ENCODE measurements at regions not wholly inside any gene's neighbourhood (a gene's known extent, or its start where the extent isn't known, plus 50 kb on each side); places are given as distances from the start of the nearest gene placed in this dataset.

- DNase-seq (ENCODE audit: low spot score), result no peak
Observed at GRCh38 chr1:22221233-22221780, 78.4 kb upstream of the WNT4 start.

GRCh38 chr1:22222723-22223122 is 79.8 kb upstream of the WNT4 start:
- DNase-seq (ENCODE audit: low spot score), result no peak

DNA sequence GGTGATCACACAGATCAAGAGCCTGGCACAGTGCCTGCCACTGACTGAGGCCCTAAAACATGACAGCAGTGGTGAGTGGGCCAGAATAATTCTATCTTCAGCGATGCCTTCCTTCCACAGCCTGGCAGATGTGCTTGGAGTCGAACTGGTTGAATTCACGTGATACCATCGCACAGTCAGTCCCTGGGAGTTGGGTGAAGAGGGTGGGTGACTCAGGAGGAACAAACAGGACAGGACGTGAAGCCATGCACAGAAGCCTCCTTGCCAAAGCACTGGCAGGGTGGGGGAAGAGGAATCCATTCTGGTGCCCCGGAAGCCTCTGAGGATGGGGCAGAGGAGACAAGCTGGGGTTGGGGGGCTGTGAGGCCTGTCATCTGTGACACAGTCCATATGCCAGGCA is 80.3 kb upstream of the WNT4 start:
- no peak for DNase-seq (ENCODE audit: low spot score)

DNA sequence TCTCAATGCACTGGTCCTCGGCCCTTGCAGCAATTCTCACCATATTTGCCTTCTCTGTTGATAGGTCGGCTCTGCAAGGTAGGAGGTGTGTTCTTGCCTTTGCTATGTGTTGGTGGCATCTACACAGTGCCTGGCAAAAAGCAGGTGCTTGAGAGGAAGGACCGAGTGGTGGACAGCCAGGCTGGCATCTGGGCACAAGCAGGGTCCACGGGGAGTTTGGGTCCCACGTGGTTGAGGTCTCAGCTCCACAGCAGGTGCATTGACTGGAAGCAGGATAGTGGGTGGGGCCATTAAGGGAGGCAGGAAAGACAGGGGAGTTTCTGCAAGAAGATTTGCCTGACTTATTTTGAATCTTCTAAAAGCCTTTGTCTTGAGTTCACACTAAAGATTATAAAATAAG is 81.2 kb upstream of the WNT4 start:
- no peak for DNase-seq (ENCODE audit: low spot score)

DNA sequence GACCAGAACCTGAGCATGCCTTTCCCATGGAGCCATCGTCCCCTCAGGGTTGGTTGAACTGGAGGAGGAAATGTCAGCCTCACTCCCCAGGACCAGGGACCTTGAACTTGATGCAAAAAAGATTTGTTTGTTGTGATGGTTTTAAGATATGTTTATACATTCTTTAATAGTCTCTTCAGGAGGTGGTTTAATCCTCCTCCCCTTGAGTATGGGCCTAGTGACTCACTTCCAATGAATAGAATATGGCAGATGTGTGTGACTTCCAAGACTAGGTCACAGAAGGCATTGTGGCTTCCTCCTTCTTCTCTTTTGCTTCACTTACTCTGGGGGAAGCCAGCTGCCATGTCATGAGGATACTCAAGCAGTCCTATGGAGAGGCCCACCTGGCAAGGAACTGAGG is 81.7 kb upstream of the WNT4 start:
- DNase-seq (ENCODE audit: low spot score), result no peak

- DNase-seq (ENCODE audit: low spot score), result no peak
Observed at GRCh38 chr1:22225858-22226589, 83.1 kb upstream of the WNT4 start.

GRCh38 chr1:22228074-22228473 is 85.2 kb upstream of the WNT4 start:
- no peak for DNase-seq (ENCODE audit: low spot score)

DNA sequence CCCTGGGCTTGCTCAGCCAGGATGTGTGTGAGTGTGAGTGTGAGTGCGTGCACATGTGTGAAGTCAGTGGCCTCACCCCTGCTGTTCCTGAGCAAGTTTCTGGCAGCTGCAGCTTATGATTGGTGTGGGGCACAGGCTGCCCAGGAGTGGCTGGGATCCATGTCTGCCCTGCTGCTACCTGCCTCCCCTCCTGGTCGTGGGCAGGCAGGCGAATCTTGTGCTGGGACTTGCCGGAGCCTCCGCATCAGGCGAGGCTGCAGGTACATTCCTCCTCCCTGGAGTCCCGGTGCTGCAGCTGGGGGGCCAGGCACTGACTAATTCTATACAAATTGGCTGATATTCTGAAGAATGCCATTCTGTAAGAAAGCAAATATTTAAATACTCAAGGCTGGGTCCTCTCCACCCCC is 85.6 kb upstream of the WNT4 start:
- no peak for DNase-seq (ENCODE audit: low spot score)

DNA sequence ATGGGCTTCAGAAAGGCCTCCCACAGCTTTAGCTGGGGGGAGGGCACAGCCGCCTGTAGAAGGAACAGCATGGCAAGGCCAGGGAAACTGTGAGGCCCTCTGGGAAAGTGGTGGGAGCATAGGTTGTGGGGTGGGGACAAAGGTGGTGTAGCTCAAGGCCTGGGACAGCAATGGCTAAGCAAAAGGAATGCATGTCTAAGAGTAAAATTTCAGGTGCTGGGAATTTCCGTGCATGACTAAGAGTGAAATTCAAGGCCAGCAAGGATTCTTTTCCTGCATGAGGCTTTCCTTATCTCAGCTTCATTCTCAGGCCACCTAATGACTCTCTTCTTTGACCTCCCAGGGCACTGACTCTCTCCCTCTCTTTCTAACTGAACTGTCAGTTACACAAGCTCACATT is 86.5 kb upstream of the WNT4 start:
- DNase-seq (ENCODE audit: low spot score), result no peak

DNA sequence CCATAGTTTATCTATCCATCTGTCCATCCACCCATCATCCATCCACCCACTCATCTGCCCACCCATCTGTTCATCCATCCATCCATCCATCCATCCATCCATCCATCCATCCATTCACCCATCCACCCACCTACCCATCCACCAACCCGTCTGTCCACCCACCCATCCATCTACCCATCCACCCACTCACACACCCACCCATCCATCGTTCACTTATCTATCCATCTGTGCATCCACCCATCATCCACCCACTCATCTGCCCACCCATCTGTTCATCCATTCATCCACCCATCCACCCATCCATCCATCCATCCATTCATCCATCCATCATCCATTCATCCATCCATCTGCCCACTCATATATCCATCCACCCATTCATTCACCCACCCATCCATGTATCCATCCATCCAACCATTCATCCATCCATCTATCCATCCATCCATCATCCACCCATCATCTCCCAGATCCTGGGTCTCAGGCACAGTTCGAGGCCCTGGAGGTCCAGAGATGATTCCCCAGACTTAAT is 88.2 kb upstream of the WNT4 start:
- no peak for DNase-seq (ENCODE audit: low spot score)

- DNase-seq (ENCODE audit: low spot score), result no peak
Observed at GRCh38 chr1:22231995-22232690, 89.2 kb upstream of the WNT4 start.

DNA sequence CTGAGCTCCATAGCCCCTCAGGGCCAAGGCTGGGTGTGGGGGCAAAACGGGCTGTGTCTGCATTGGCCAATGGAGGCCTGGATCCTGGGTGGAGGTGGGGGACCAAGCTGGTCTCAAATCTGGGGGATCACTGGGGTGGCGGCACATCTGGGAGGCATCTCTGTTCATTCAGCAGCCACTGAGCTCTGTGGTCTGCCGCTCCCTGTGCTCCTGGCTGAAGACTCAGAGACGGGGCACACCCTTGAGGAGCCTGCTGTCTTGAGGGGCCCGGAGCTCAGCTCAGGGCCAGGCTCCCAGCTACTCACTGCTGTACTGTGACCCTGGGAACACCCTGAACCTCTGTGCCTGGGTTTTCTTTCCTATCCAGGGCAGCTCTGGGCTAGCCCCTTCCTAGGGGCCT is 90.3 kb upstream of the WNT4 start:
- DNase-seq (ENCODE audit: low spot score), result no peak

DNA sequence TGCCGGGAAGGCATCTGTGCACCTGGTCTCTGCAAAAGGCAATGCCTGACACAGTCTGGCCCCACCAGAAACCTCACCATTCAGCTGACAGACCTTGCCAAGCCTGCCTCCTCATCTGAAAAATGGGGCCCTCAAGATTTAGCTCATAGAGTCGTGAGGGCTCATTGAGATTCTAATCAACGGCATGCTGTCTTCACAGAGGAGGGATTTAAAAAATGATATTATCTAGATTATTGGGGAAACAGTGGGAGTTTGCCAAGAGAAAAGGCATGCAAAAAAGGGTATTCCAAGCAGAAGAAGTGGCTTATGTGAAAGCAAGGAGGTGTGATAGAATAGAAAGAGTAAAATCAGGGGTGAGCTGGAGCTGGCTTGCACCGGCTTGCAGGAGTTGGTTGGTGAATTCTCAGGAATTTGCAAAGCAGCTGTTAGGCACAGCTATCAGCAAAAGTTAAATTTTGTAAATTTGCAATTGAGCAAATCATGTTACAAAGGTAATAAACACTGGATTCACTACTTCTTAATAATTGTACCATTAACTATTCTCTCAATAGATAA is 91.7 kb upstream of the WNT4 start:
- no peak for DNase-seq (ENCODE audit: low spot score)

GRCh38 chr1:22236166-22236565 is 93.3 kb upstream of the WNT4 start:
- no peak for DNase-seq (ENCODE audit: low spot score)

DNA sequence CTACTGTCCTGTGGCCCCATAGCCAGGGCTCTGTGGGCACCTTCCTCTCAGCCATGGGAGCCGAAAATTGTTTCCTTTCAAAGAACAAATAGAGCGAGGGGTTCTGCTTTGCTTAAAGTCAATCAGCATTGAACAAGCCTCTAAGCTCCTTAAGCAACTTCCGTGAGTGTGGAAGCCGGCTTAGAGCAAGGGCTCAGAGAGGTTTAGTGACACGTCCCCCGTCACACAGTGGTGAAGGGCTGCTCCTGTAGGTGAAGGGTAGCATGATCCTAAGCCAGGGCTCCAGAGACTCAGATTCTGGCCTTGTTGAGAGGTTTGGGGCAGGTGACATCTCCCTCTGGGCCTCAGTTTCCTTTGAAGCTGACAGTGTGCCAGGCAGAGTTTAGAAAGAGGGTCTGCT is 94.0 kb upstream of the WNT4 start:
- no peak for DNase-seq (ENCODE audit: low spot score)

GRCh38 chr1:22237433-22238093 is 94.7 kb upstream of the WNT4 start:
- no peak for DNase-seq (ENCODE audit: low spot score)

GRCh38 chr1:22238356-22239224 is 95.7 kb upstream of the WNT4 start:
- no peak for DNase-seq (ENCODE audit: low spot score)

DNA sequence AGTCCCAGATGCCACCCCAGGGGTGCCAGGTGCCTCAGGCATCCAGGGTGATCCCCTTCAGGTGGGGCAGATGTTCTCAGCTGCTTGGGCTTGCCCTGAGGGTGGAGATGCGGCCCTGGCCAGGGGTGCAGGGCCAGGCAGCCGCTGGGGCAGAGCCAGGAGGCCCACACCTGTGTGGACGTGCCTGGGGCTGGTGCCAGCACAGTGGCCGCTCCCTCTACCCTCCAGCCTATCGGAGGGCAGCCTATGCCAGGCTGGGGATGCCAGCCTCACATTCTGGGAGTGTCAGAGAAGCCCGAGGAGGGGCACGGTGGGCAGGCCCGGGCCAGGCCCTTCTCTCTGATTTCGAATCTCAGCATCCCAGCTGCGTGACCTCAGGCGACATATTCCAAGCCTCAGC is 96.5 kb upstream of the WNT4 start:
- DNase-seq (ENCODE audit: low spot score), result no peak

DNA sequence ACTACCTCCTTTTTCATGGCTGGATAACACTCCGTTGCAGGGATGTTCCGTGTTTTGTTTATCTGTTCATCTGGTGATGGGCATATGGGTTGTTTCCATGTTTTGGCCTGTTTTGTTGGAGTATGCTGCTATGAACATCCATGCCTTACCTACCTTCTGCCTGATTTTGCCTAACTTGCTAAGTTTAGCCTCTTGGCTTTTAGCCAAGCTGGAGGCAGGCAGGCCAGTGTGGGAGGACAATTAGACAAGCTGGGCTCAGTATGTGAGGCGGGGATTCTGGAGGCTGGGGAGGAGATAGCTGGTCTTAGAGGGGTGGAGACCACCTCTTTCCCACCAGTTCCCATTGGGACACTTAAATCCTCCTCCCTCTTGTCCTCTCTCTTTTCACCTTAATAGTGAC is 98.4 kb upstream of the WNT4 start:
- DNase-seq (ENCODE audit: low spot score), result no peak

DNA sequence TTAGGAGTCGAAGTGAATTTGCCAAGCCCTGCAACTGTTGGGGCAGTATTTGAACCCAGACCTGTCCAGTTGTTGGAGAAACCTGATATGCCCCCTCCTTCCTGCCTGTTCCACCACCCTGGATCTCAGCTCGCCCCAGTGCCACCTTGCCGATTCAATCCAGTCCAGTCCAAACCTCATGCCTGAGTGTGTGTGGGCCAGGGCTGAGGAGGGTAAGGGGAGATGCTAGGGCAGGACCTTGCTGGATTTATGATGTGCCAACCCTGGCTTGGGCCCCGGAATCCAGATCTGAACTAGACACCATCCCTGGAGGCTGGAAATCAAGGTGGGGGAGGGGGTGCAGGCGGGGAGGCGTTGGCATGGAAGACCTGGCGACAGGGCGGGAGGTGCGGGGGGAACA is 98.9 kb upstream of the WNT4 start:
- DNase-seq (ENCODE audit: low spot score), result no peak

DNA sequence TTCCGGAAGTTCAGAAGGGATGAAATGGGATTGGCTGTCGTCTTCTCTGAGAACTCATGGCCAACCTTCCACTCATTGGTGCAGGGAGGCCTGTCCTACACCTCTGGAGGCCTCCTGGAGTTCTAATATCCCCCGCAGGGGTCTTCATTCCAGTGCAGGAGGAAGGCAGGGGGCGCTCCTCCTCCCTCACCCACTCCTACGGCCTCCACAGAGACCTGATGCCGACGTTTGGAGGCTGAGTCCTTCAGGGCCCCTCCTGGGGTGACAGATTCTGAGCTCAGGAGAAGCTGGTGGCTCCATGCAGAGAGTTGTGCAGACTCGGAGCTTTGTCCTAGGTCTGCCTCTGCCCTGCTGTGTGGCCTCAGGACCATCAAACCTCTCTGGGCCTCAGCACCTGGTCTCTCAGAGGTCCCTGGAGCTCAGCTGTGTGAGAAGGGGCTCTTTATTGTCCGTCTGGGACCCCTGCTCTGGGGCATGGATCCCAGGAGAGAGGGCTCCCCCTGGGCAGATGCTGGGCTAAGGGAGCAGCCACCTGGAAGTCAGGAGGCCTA is 102.3 kb upstream of the WNT4 start:
- DNase-seq (ENCODE audit: low spot score), result no peak

Measured in CD4-positive, alpha-beta T cell treated with Interleukin-6 at 100 ng/mL for 8 hours (primary cell).